IMR-90 (cell line): ENCODE measurements at regions not wholly inside any gene's neighbourhood (a gene's known extent, or its start where the extent isn't known, plus 50 kb on each side); places are given as distances from the start of the nearest gene placed in this dataset.
A peak's percentile ranks its signal among the peaks of the same experiment; 100 is the strongest.

Experiments
- ATAC-seq: fragments of 200-7000 bp; cut with Tn5 transposase; 2 replicates; pipeline ENCODE4 v1.9.1; 2020; ENCODE audit warnings: low read depth, mild to moderate bottlenecking, moderate library complexity
- BruUV-seq: library from RNA; stranded (reverse); fragments of 400-500 nt; replicated peaks from 2 replicates; lab custom pipeline; 2021; lab: Mats Ljungman, UMichigan
- CTCF ChIA-PET: fragments of 300-600 bp; formaldehyde crosslinking; extraction: SDS; loops from one replicate; lab custom pipeline; 2021; ENCODE audit warnings: antibody characterized with exemption; lab: Yijun Ruan, JAX
- POLR2A ChIA-PET: fragments of 300-600 bp; sonication (Branson Sonifier 250); formaldehyde crosslinking; loops from one replicate; lab custom pipeline; 2022; ENCODE audit warnings: antibody characterized with exemption; ENCODE audit not compliant: unreplicated experiment; lab: Charles Lee
- DNase-seq: peaks from one replicate; pipeline ENCODE4 v3.0.0; 2013
- H2AFZ ChIP-seq: replicated peaks from 2 replicates; pipeline ENCODE3; 2013; ENCODE audit warnings: low read length, mild to moderate bottlenecking; ENCODE audit not compliant: poor library complexity
- H2AK5ac ChIP-seq: 2 replicates; pipeline ENCODE4 v1.6.1; 2013; ENCODE audit warnings: low read depth, low read length, inconsistent platforms
- H2AK9ac ChIP-seq: replicated peaks from 2 replicates; pipeline ENCODE3; 2013; ENCODE audit warnings: mild to moderate bottlenecking, low read depth, low read length, moderate library complexity; ENCODE audit not compliant: poor library complexity
- H2BK120ac ChIP-seq: 2 replicates; pipeline ENCODE4 v1.6.1; 2013; ENCODE audit warnings: low read depth, low read length, inconsistent platforms
- H2BK15ac ChIP-seq: 3 replicates; pipeline ENCODE4 v1.6.1; 2013; ENCODE audit warnings: low read depth, low read length, inconsistent platforms
- H2BK20ac ChIP-seq: 2 replicates; pipeline ENCODE4 v1.6.1; 2013; ENCODE audit warnings: low read depth, mild to moderate bottlenecking, inconsistent platforms, low read length, moderate library complexity
- H2BK5ac ChIP-seq: 2 replicates; pipeline ENCODE4 v1.6.1; 2013; ENCODE audit warnings: mild to moderate bottlenecking, low read depth, low read length, inconsistent platforms; ENCODE audit not compliant: poor library complexity, severe bottlenecking
- H3K14ac ChIP-seq: replicated peaks from 2 replicates; pipeline ENCODE4 v1.6.1; 2013; ENCODE audit warnings: low read depth, low read length, inconsistent platforms
- H3K18ac ChIP-seq: 2 replicates; pipeline ENCODE4 v1.6.1; 2013; ENCODE audit warnings: low read depth, low read length, control low read depth
- H3K23ac ChIP-seq: 2 replicates; pipeline ENCODE4 v1.6.1; 2013; ENCODE audit warnings: low read depth, low read length, inconsistent platforms
- H3K27ac ChIP-seq: 2 replicates; pipeline ENCODE4 v1.5.1; 2013; ENCODE audit warnings: mild to moderate bottlenecking, control low read depth, low read length; ENCODE audit not compliant: insufficient read depth
- H3K27me3 ChIP-seq: 2 replicates; pipeline ENCODE4 v1.6.1; 2013; ENCODE audit warnings: low read length; ENCODE audit not compliant: control insufficient read depth, insufficient read depth
- H3K36me3 ChIP-seq: 2 replicates; pipeline ENCODE4 v1.6.1; 2013; ENCODE audit warnings: low read length, mixed read lengths; ENCODE audit not compliant: control insufficient read depth, insufficient read depth
- H3K4ac ChIP-seq: 2 replicates; pipeline ENCODE4 v1.6.1; 2013; ENCODE audit warnings: low read depth, low read length, inconsistent platforms
- H3K4me1 ChIP-seq: 2 replicates; pipeline ENCODE4 v1.6.1; 2013; ENCODE audit warnings: low read length, mixed read lengths; ENCODE audit not compliant: control insufficient read depth, insufficient read depth
- H3K4me2 ChIP-seq: 2 replicates; pipeline ENCODE4 v1.6.1; 2013; ENCODE audit warnings: low read depth, mild to moderate bottlenecking, control low read depth, low read length, moderate library complexity
- H3K4me3 ChIP-seq: 2 replicates; pipeline ENCODE4 v1.5.1; 2013; ENCODE audit warnings: low read depth, mild to moderate bottlenecking, control low read depth, low read length, moderate library complexity; ENCODE audit not compliant: insufficient read depth
- H3K56ac ChIP-seq: 2 replicates; pipeline ENCODE4 v1.6.1; 2013; ENCODE audit warnings: low read length, inconsistent platforms; ENCODE audit not compliant: insufficient read depth; ENCODE audit errors: extremely low read depth
- H3K79me1 ChIP-seq, 2 experiments: 2 replicates each; pipeline ENCODE4 v1.6.1; 2013; ENCODE audit warnings: low read length in 2 of 2, inconsistent platforms in 1 of 2, low read depth in 1 of 2
- H3K9ac ChIP-seq: 2 replicates; pipeline ENCODE4 v1.6.1; 2013; ENCODE audit warnings: low read depth, low read length, control low read depth
- H3K9me1 ChIP-seq: 2 replicates; pipeline ENCODE4 v1.6.1; 2013; ENCODE audit warnings: low read length, inconsistent platforms; ENCODE audit not compliant: insufficient read depth
- H3K9me3 ChIP-seq: 2 replicates; pipeline ENCODE4 v1.6.1; 2013; ENCODE audit warnings: low read length; ENCODE audit not compliant: control insufficient read depth, insufficient read depth
- H4K20me1 ChIP-seq: 2 replicates; pipeline ENCODE4 v1.6.1; 2013; ENCODE audit warnings: low read length, inconsistent platforms; ENCODE audit not compliant: insufficient read depth
- H4K5ac ChIP-seq: 2 replicates; pipeline ENCODE4 v1.6.1; 2013; ENCODE audit warnings: mild to moderate bottlenecking, low read depth, low read length, control low read depth
- H4K8ac ChIP-seq, 2 experiments: 2 replicates each; pipeline ENCODE4 v1.6.1; 2013; ENCODE audit warnings: low read depth in 2 of 2, low read length in 2 of 2, control low read depth in 1 of 2, inconsistent platforms in 1 of 2
- H4K91ac ChIP-seq: 2 replicates; pipeline ENCODE4 v1.6.1; 2013; ENCODE audit warnings: low read depth, low read length, inconsistent platforms; ENCODE audit not compliant: insufficient read depth
- FOS ChIP-seq: fragments of 150-350 bp; IDR thresholded peaks from 2 replicates; pipeline ENCODE4 v1.6.1; 2016; ENCODE audit warnings: low read depth, low read length
- RAD21 ChIP-seq: IDR thresholded peaks from 2 replicates; pipeline ENCODE4 v1.6.1; 2012; ENCODE audit warnings: low read length, improper control_type of control experiment
- WGBS, 2 experiments: methylation state at CpG; one replicate each; pipeline versions ENCODE4 v1.1.5 to v1.1.7; 2013; ENCODE audit warnings: missing lambda C conversion rate in 2 of 2; ENCODE audit not compliant: insufficient read length in 1 of 2; ENCODE audit errors: extremely low coverage in 2 of 2; 5-methylcytosine and 5-hydroxymethylcytosine counted together
- dilution Hi-C: fragments of 300-500 bp; cut with HindIII; formaldehyde crosslinking; loops from one replicate; pipeline ENCODE4 v1.14.3; 2018; ENCODE audit warnings: low sequenced_read_pairs; ENCODE audit not compliant: unreplicated experiment
- in situ Hi-C: fragments of 300-500 bp; cut with MboI; formaldehyde crosslinking; loops from 3 replicates; pipeline ENCODE4 v1.14.3; 2019; ENCODE audit warnings: low sequenced_read_pairs, inconsistent platforms, mixed read lengths
- intact Hi-C: fragments of 100-400 bp; cut with micrococcal nuclease; formaldehyde crosslinking; loops from 2 replicates; pipeline ENCODE4 v1.10.0; 2022
- TF ChIP-seq, protein P1 (sequence below): fragments of 150-350 bp; IDR thresholded peaks from 2 replicates; pipeline ENCODE4 v1.6.1; 2016; ENCODE audit warnings: low read depth, mild to moderate bottlenecking, low read length, moderate library complexity, borderline replicate concordance
- TF ChIP-seq, protein P2 (sequence below): fragments of 150-350 bp; IDR thresholded peaks from 2 replicates; pipeline ENCODE4 v1.6.1; 2017; ENCODE audit warnings: mild to moderate bottlenecking, antibody characterized with exemption, low read length, low read depth

DNA sequence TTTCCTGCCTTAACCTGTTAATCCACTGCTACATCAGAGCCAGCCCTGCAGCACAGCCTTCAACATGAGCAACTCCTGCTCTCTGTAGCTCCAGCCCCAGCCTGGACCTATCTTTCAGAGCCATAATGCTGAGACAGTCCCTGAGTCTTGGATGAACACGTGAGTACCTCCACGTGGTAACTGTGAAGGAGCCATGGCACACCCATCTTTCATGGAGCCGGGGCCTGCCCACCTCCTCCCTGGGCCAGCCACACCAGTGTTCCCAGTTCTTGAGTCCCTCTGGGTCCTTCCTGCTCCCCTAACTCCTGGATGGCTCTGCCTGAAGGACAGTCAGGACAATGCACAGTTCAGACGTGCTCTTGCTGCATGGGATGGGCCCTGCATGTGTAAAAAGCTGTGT, 107.1 kb downstream of the TEX36 start:
- no peak overlapping the region for H4K91ac ChIP-seq
- H3K27ac ChIP-seq: no peak overlapping the region
- intact Hi-C loops (no loop called here), in situ Hi-C loops (no loop called here), dilution Hi-C loops (no loop called here)
- no peaks in the 10 kb centered on the region for H3K36me3 ChIP-seq
- no peak overlapping the region for H2AFZ ChIP-seq
- H2BK20ac ChIP-seq: no peak overlapping the region
- H3K23ac ChIP-seq: no peak overlapping the region
- H3K56ac ChIP-seq: no peak overlapping the region
- 29% methylated on average over 3 of the region's 4 CpGs; no CpG with 5 or more reads in 1 of the 2 experiments for WGBS, 2 experiments
- no peak overlapping the region for H3K4me3 ChIP-seq
- CTCF ChIA-PET: no interaction called here
- H3K9me3 ChIP-seq: no peaks in the 10 kb centered on the region
- no peak overlapping the region for H3K4ac ChIP-seq
- no peak overlapping the region for H2BK5ac ChIP-seq
- no peak overlapping the region for H2BK15ac ChIP-seq
- H3K4me1 ChIP-seq: no peaks in the 10 kb centered on the region
- H2BK120ac ChIP-seq: no peak overlapping the region
- no peak for DNase-seq
- H3K14ac ChIP-seq: no peak overlapping the region
- no peaks in the 10 kb centered on the region for H3K79me1 ChIP-seq
- no peak overlapping the region for H3K9ac ChIP-seq
- no peak overlapping the region for H3K18ac ChIP-seq
- no peak overlapping the region for H4K5ac ChIP-seq
- TF ChIP-seq FOS (no peak), RAD21 (no peak)
- TF ChIP-seq, protein P1, sequence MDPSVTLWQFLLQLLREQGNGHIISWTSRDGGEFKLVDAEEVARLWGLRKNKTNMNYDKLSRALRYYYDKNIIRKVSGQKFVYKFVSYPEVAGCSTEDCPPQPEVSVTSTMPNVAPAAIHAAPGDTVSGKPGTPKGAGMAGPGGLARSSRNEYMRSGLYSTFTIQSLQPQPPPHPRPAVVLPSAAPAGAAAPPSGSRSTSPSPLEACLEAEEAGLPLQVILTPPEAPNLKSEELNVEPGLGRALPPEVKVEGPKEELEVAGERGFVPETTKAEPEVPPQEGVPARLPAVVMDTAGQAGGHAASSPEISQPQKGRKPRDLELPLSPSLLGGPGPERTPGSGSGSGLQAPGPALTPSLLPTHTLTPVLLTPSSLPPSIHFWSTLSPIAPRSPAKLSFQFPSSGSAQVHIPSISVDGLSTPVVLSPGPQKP: no peak
- TF ChIP-seq, protein P2, sequence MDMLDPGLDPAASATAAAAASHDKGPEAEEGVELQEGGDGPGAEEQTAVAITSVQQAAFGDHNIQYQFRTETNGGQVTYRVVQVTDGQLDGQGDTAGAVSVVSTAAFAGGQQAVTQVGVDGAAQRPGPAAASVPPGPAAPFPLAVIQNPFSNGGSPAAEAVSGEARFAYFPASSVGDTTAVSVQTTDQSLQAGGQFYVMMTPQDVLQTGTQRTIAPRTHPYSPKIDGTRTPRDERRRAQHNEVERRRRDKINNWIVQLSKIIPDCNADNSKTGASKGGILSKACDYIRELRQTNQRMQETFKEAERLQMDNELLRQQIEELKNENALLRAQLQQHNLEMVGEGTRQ: no peak
- H2AK9ac ChIP-seq: peak overlapping the region; percentile 57
- H4K20me1 ChIP-seq: no peaks in the 10 kb centered on the region
- H3K9me1 ChIP-seq: no peaks in the 10 kb centered on the region
- no peak for ATAC-seq
- H3K27me3 ChIP-seq: no peaks in the 10 kb centered on the region
- H3K4me2 ChIP-seq: no peak overlapping the region
- H4K8ac ChIP-seq: no peak overlapping the region
- H2AK5ac ChIP-seq: no peak overlapping the region
- POLR2A ChIA-PET: no interaction called here
- BruUV-seq: no TSS peak
